GM18907 (cell line): ENCODE measurements at regions not wholly inside any gene's neighbourhood (a gene's known extent, or its start where the extent isn't known, plus 50 kb on each side); places are given as distances from the start of the nearest gene placed in this dataset.
"Not testable (repeated sequence)": the region's sequence is repeated elsewhere in the genome, so short reads cannot be mapped to it uniquely, and the experiment has no call there.

Experiments used
- ATAC-seq: cut with Tn5 transposase; IDR thresholded peaks from one replicate; pipeline ENCODE4 v1.9.1; 2021; ENCODE audit warnings: mild to moderate bottlenecking, moderate library complexity; ENCODE audit not compliant: unreplicated experiment

GRCh38 chr3:98702166-98702565 lies 61.0 kb upstream of the ST3GAL6 start:
- no peak for ATAC-seq

GRCh38 chr3:98705212-98705611 lies 57.9 kb upstream of the ST3GAL6 start:
- ATAC-seq, result no peak

- no peak for ATAC-seq
These were observed 57.4 kb upstream of the ST3GAL6 start for GRCh38 chr3:98705694-98706093.

- ATAC-seq, result not testable (repeated sequence)
These were observed 54.5 kb upstream of the ST3GAL6 start for GRCh38 chr3:98708681-98709080.

GRCh38 chr3:98709441-98709840 lies 53.7 kb upstream of the ST3GAL6 start:
- no peak for ATAC-seq

GRCh38 chr3:98710067-98710659 lies 53.0 kb upstream of the ST3GAL6 start:
- no peak for ATAC-seq

- ATAC-seq, result no peak
These were observed 51.7 kb upstream of the ST3GAL6 start for GRCh38 chr3:98711426-98711825.

- no peak for ATAC-seq
These were observed 50.4 kb upstream of the ST3GAL6 start for GRCh38 chr3:98712726-98713125.

- ATAC-seq, result not testable (repeated sequence)
These were observed 49.8 kb upstream of the ST3GAL6 start for GRCh38 chr3:98713332-98713731.
